ENCODE measurements at regions not wholly inside any gene's neighbourhood (a gene's known extent, or its start where the extent isn't known, plus 50 kb on each side); places are given as distances from the start of the nearest gene placed in this dataset.
"Not testable (repeated sequence)": the region's sequence is repeated elsewhere in the genome, so short reads cannot be mapped to it uniquely, and the experiment has no call there.

DNA sequence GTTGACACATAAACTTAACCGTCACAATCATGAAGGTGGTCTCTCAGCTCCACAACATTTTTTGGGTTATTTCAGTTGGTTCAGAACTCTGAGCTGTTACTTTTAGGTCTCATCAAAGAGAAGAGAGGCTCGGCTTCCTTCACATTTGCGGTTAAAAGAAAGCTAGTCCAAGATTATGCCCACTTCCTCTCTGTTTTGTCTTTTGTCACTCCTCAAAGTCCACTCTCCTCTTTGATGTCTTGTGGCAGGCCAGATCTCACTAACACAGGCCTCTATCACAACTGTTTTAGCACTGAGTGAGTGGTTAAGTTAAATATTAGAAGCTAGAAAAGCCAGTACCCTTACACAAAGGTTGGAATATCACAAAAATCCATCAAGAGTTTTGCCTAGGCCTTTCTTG, 195.7 kb downstream of the FCRL5 start:
- H3K4me3 ChIP-seq (ENCODE audit: insufficient read depth, low read length) = no peak overlapping the region
- H3K27ac ChIP-seq (ENCODE audit: low read depth, low read length) = no peak overlapping the region
- H3K27me3 ChIP-seq (ENCODE audit: insufficient read depth, low read length) = peaks cover 8% of the 10 kb centered on the region
- H3K36me3 ChIP-seq (ENCODE audit: insufficient read depth, low read length) = no peaks in the 10 kb centered on the region
- no peak for DNase-seq (ENCODE audit: insufficient read length, low spot score, missing footprints)
- no peak overlapping the region for H2AFZ ChIP-seq (ENCODE audit: low read length)
- H4K20me1 ChIP-seq (ENCODE audit: insufficient read depth, low read length) = no peaks in the 10 kb centered on the region
- no peaks in the 10 kb centered on the region for H3K79me2 ChIP-seq (ENCODE audit: insufficient read depth, low read length)
- no peaks in the 10 kb centered on the region for H3K4me1 ChIP-seq (ENCODE audit: insufficient read depth, low read length)
- no peaks in the 10 kb centered on the region for H3K9me3 ChIP-seq (ENCODE audit: low read depth, low read length)
- TF ChIP-seq, protein P1, sequence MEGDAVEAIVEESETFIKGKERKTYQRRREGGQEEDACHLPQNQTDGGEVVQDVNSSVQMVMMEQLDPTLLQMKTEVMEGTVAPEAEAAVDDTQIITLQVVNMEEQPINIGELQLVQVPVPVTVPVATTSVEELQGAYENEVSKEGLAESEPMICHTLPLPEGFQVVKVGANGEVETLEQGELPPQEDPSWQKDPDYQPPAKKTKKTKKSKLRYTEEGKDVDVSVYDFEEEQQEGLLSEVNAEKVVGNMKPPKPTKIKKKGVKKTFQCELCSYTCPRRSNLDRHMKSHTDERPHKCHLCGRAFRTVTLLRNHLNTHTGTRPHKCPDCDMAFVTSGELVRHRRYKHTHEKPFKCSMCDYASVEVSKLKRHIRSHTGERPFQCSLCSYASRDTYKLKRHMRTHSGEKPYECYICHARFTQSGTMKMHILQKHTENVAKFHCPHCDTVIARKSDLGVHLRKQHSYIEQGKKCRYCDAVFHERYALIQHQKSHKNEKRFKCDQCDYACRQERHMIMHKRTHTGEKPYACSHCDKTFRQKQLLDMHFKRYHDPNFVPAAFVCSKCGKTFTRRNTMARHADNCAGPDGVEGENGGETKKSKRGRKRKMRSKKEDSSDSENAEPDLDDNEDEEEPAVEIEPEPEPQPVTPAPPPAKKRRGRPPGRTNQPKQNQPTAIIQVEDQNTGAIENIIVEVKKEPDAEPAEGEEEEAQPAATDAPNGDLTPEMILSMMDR (IDR thresholded peaks at IDR 0.05; ENCODE audit: extremely low read depth, low read depth, low read length) = no peak
- H3K4me2 ChIP-seq (ENCODE audit: insufficient read depth, low read length) = no peak overlapping the region

DNA sequence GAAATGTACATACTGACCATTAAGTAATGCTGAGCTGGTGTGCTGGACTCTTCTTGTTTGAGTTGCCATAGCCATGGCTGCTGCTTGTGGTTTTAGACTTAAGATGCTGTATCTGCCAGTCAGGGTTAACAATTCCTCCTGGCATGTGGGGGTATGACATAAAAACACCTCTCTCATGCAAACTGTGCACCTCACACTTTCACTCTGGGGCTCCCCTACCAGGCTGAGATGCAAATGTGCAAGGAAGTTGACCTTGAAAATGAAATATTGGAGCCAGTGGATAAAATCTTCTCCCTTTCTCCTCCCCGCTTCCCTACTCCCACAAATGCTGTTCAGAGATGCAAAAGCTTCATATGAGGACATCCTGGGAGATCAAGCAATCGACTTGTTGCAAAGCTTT, 198.8 kb downstream of the FCRL5 start:
- Histone ChIP-seq H2AFZ (ENCODE audit: low read length) (no peak overlapping the region), H3K79me2 (ENCODE audit: insufficient read depth, low read length) (no peaks in the 10 kb centered on the region), H3K27ac (ENCODE audit: low read depth, low read length) (no peak overlapping the region), H4K20me1 (ENCODE audit: insufficient read depth, low read length) (no peaks in the 10 kb centered on the region), H3K4me2 (ENCODE audit: insufficient read depth, low read length) (no peak overlapping the region), H3K9me3 (ENCODE audit: low read depth, low read length) (no peaks in the 10 kb centered on the region), H3K4me3 (ENCODE audit: insufficient read depth, low read length) (no peak overlapping the region), H3K27me3 (ENCODE audit: insufficient read depth, low read length) (peaks cover 8% of the 10 kb centered on the region), H3K4me1 (ENCODE audit: insufficient read depth, low read length) (no peaks in the 10 kb centered on the region), H3K36me3 (ENCODE audit: insufficient read depth, low read length) (no peaks in the 10 kb centered on the region)
- DNase-seq (ENCODE audit: insufficient read length, low spot score, missing footprints) = no peak
- TF ChIP-seq, protein P1 (IDR thresholded peaks at IDR 0.05; ENCODE audit: extremely low read depth, low read depth, low read length) = no peak

DNA sequence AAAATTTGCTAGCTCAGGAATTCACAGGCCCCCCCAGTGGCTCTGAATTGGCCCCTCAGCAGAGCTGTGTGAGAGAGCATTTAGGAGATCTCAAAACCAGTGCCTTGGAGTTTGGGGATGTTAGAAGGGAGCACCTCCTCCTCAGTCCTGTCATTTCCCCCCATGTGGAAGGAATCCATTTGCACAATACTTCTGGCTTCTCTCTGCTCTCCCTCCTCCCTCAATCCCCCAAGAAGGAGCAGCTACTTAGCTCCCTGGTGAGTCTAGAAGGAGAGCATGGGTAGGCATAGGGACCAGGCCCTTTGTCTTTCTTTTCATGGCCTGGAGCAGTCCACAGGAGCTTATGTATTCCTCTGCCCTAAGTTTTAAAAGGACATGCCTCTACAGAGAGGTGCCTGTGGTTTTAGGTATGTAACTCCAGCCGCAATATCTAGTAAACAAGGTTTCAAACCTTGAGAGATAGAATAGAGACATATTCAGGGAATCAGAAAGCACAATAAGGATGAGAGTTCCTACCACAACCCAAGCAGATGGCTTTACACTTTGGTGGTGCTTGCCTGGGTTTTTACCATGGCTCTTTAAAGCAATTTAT, 199.4 kb downstream of the FCRL5 start:
- H3K79me2 ChIP-seq (ENCODE audit: insufficient read depth, low read length) = no peaks in the 10 kb centered on the region
- no peak overlapping the region for H3K4me2 ChIP-seq (ENCODE audit: insufficient read depth, low read length)
- no peaks in the 10 kb centered on the region for H3K4me1 ChIP-seq (ENCODE audit: insufficient read depth, low read length)
- no peak overlapping the region for H3K4me3 ChIP-seq (ENCODE audit: insufficient read depth, low read length)
- H4K20me1 ChIP-seq (ENCODE audit: insufficient read depth, low read length) = no peaks in the 10 kb centered on the region
- H2AFZ ChIP-seq (ENCODE audit: low read length) = no peak overlapping the region
- peaks cover 8% of the 10 kb centered on the region for H3K27me3 ChIP-seq (ENCODE audit: insufficient read depth, low read length)
- H3K27ac ChIP-seq (ENCODE audit: low read depth, low read length) = no peak overlapping the region
- no peaks in the 10 kb centered on the region for H3K9me3 ChIP-seq (ENCODE audit: low read depth, low read length)
- DNase-seq (ENCODE audit: insufficient read length, low spot score, missing footprints) = no peak
- no peaks in the 10 kb centered on the region for H3K36me3 ChIP-seq (ENCODE audit: insufficient read depth, low read length)
- TF ChIP-seq, protein P1 (IDR thresholded peaks at IDR 0.05; ENCODE audit: extremely low read depth, low read depth, low read length) = no peak

DNA sequence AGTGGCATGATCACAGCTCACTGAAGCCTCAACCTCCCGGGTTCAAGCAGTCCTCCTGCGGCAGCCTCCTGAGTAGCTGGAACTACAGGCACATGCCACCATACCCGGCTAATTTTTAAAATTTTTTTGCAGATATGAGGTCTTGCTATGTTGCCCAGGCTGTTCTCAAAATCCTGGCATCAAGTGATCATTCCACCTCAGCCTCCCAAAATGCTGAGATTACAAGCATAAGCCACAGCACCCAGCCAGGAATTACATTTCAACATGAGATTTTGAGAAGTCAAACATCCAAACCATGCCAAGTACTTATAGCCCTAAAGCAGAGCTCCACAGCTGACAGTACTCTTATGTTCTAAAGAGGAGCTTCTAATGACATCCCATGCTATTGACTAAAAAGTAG, 200.1 kb downstream of the FCRL5 start:
- H4K20me1 ChIP-seq (ENCODE audit: insufficient read depth, low read length) = no peaks in the 10 kb centered on the region
- no peak overlapping the region for H3K4me3 ChIP-seq (ENCODE audit: insufficient read depth, low read length)
- peaks cover 8% of the 10 kb centered on the region for H3K27me3 ChIP-seq (ENCODE audit: insufficient read depth, low read length)
- no peak overlapping the region for H3K4me2 ChIP-seq (ENCODE audit: insufficient read depth, low read length)
- DNase-seq (ENCODE audit: insufficient read length, low spot score, missing footprints) = no peak
- TF ChIP-seq, protein P1 (IDR thresholded peaks at IDR 0.05; ENCODE audit: extremely low read depth, low read depth, low read length) = no peak
- H3K27ac ChIP-seq (ENCODE audit: low read depth, low read length) = no peak overlapping the region
- no peaks in the 10 kb centered on the region for H3K79me2 ChIP-seq (ENCODE audit: insufficient read depth, low read length)
- no peaks in the 10 kb centered on the region for H3K9me3 ChIP-seq (ENCODE audit: low read depth, low read length)
- H2AFZ ChIP-seq (ENCODE audit: low read length) = no peak overlapping the region
- no peaks in the 10 kb centered on the region for H3K4me1 ChIP-seq (ENCODE audit: insufficient read depth, low read length)
- H3K36me3 ChIP-seq (ENCODE audit: insufficient read depth, low read length) = no peaks in the 10 kb centered on the region

GRCh38 chr1:157351800-157352199, 200.5 kb downstream of the FCRL5 start:
- not testable (repeated sequence) for H4K20me1 ChIP-seq (ENCODE audit: insufficient read depth, low read length); H3K9me3 ChIP-seq (ENCODE audit: low read depth, low read length); H3K27ac ChIP-seq (ENCODE audit: low read depth, low read length); H3K79me2 ChIP-seq (ENCODE audit: insufficient read depth, low read length); H3K4me2 ChIP-seq (ENCODE audit: insufficient read depth, low read length); DNase-seq (ENCODE audit: insufficient read length, low spot score, missing footprints); H3K4me1 ChIP-seq (ENCODE audit: insufficient read depth, low read length); H3K27me3 ChIP-seq (ENCODE audit: insufficient read depth, low read length); H2AFZ ChIP-seq (ENCODE audit: low read length); H3K36me3 ChIP-seq (ENCODE audit: insufficient read depth, low read length); H3K4me3 ChIP-seq (ENCODE audit: insufficient read depth, low read length)
